GM12878 (cell line): ENCODE measurements at regions not wholly inside any gene's neighbourhood (a gene's known extent, or its start where the extent isn't known, plus 50 kb on each side); places are given as distances from the start of the nearest gene placed in this dataset.

Experiments used
- ATAC-seq: fragments of 200-7000 bp; cut with Tn5 transposase; 3 replicates; pipeline ENCODE4 v1.9.1; 2020; ENCODE audit warnings: mild to moderate bottlenecking, moderate library complexity
- BruUV-seq: library from RNA; stranded (reverse); fragments of 400-500 nt; replicated peaks from 2 replicates; lab custom pipeline; 2021; lab: Mats Ljungman, UMichigan
- CTCF ChIA-PET: fragments of 300-600 bp; sonication (Branson Sonifier 250); formaldehyde crosslinking; extraction: SDS; loops from one replicate; lab custom pipeline; 2021; ENCODE audit warnings: inconsistent platforms; lab: Yijun Ruan, JAX
- POLR2A ChIA-PET: fragments of 350-600 bp; formaldehyde crosslinking; extraction: SDS; loops from one replicate; lab custom pipeline; 2021; ENCODE audit warnings: inconsistent platforms; lab: Charles Lee
- RAD21 ChIA-PET: fragments of 300-600 bp; sonication (Branson Sonifier 250); formaldehyde crosslinking; loops from one replicate; lab custom pipeline; 2023; ENCODE audit warnings: antibody characterized with exemption; ENCODE audit not compliant: unreplicated experiment; lab: Charles Lee
- SMC1A ChIA-PET: fragments of 300-600 bp; sonication (Branson Sonifier 250); formaldehyde crosslinking; loops from one replicate; lab custom pipeline; 2023; ENCODE audit not compliant: unreplicated experiment, uncharacterized antibody; lab: Charles Lee
- DNase-seq: peaks from one replicate; pipeline ENCODE4 v3.0.0-alpha.2; 2011; ENCODE audit warnings: low read depth, low spot score
- FAIRE-seq: peaks from 3 replicates; lab custom pipeline; 2011; peaks lifted over from hg19 to GRCh38; lab: Jason Lieb, UNC
- H2AFZ ChIP-seq: 2 replicates; pipeline ENCODE4 v1.6.0; 2011; ENCODE audit warnings: low read depth, low read length, control low read depth; ENCODE audit not compliant: control insufficient read depth
- H3K27ac ChIP-seq: 2 replicates; pipeline ENCODE4 v1.5.1; 2011; ENCODE audit warnings: control low read depth; ENCODE audit not compliant: control insufficient read depth, insufficient read depth
- H3K27me3 ChIP-seq, 2 experiments: replicated peaks in 1 of 2; 2 replicates each; pipeline versions ENCODE4 v1.6.0 to v1.6.1; 2011; ENCODE audit warnings: low read length in 1 of 2; ENCODE audit not compliant: control insufficient read depth in 2 of 2, insufficient read depth in 2 of 2
- H3K36me3 ChIP-seq, 2 experiments: 2 replicates each; pipeline ENCODE4 v1.5.1; 2011; ENCODE audit warnings: low read length in 1 of 2; ENCODE audit not compliant: control insufficient read depth in 2 of 2, insufficient read depth in 2 of 2
- H3K4me1 ChIP-seq: 2 replicates; pipeline ENCODE4 v1.6.1; 2011; ENCODE audit warnings: mild to moderate bottlenecking, low read length, moderate library complexity, mixed read lengths; ENCODE audit not compliant: control insufficient read depth, insufficient read depth
- H3K4me2 ChIP-seq: 2 replicates; pipeline ENCODE4 v1.6.0; 2011; ENCODE audit warnings: control low read depth; ENCODE audit not compliant: control insufficient read depth, insufficient read depth
- H3K4me3 ChIP-seq: fragments of 200-600 bp; sonication (generic); 2 replicates; pipeline ENCODE4 v1.5.1; 2016
- H3K79me2 ChIP-seq: 2 replicates; pipeline ENCODE4 v1.6.0; 2011; ENCODE audit warnings: low read length; ENCODE audit not compliant: control insufficient read depth, insufficient read depth
- H3K9ac ChIP-seq: 2 replicates; pipeline ENCODE4 v1.8.0; 2011; ENCODE audit warnings: low read length, control low read depth, mixed read lengths; ENCODE audit not compliant: control insufficient read depth, insufficient read depth
- H3K9me3 ChIP-seq: replicated peaks from 3 replicates; pipeline ENCODE4 v1.5.1; 2011; ENCODE audit warnings: mild to moderate bottlenecking, low read length; ENCODE audit not compliant: control insufficient read depth, insufficient read depth
- H4K20me1 ChIP-seq: 2 replicates; pipeline ENCODE4 v1.6.0; 2011; ENCODE audit not compliant: control insufficient read depth, insufficient read depth
- CEBPB ChIP-seq, 2 experiments: fragments of 150-350 bp in 1 of 2; IDR thresholded peaks; 2 replicates each; pipeline ENCODE4 v1.6.1; 2012 to 2014; ENCODE audit warnings: low read depth in 2 of 2, low read length in 2 of 2, borderline replicate concordance in 1 of 2, inconsistent platforms in 1 of 2
- MYB ChIP-seq: fragments of 150-350 bp; IDR thresholded peaks from 2 replicates; pipeline ENCODE4 v1.6.1; 2014; ENCODE audit warnings: mild to moderate bottlenecking, low read depth, low read length, borderline replicate concordance
- WGBS: methylation state at CpG from one replicate; pipeline ENCODE4 v1.1.6; 2016; ENCODE audit warnings: low lambda C conversion rate; ENCODE audit not compliant: insufficient replicate concordance, insufficient coverage; ENCODE audit errors: missing lambda C conversion rate; 5-methylcytosine and 5-hydroxymethylcytosine counted together
- in situ Hi-C: fragments of 300-500 bp; cut with MboI; formaldehyde crosslinking; loops from 9 replicates; pipeline ENCODE4 v1.14.3; 2018; ENCODE audit warnings: mixed read lengths
- intact Hi-C: fragments of 100-400 bp; cut with micrococcal nuclease; formaldehyde crosslinking; loops from one replicate; pipeline ENCODE4 v1.14.2; 2022; ENCODE audit not compliant: unreplicated experiment
- TF ChIP-seq, protein P1 (sequence below): fragments of 450-650 bp; IDR thresholded peaks from 2 replicates; pipeline ENCODE4 v1.6.1; 2017; ENCODE audit warnings: antibody characterized with exemption, mild to moderate bottlenecking, moderate library complexity

DNA sequence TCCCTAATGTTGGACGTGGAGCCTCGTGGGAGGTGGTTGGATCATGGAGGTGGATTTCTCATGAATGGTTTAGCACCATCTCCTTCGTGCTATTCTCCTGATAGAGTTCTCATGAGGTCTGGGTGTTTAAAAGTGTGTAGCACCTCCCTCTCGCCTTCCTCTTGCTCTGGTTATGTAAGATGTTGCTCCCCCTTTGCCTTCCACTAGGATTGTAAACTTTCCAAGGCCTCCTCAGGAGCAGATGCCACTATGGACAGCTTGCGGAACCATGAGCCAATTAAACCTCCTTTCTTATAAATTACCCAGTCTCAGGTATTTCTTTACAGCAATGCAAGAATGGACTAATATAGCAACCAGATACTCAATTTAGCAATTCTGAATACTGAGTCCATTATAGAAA is 82.4 kb upstream of the PELI1 start:
- in situ Hi-C loops, result no loop called here
- ATAC-seq, result no peak
- Histone ChIP-seq H3K4me3 (no peak overlapping the region), H3K27ac (no peak overlapping the region), H3K36me3 (no peaks in the 10 kb centered on the region), H3K4me2 (no peak overlapping the region), H3K79me2 (no peaks in the 10 kb centered on the region), H2AFZ (no peak overlapping the region)
- ChIA-PET POLR2A (interaction anchor here (1.1 to 4.1 kb wide), 2 partner anchors 11 to 69 kb away, joined by 4 to 29 read pairs; no protein-coding TSS in a partner anchor), SMC1A (interaction anchor here (0.7 to 11.9 kb wide), 7 partner anchors 9 to 100 kb away, joined by 3 to 149 read pairs (median 6); no protein-coding TSS in a partner anchor)
- no peak for DNase-seq
- WGBS, result 76% methylated on average over 5 of the region's 5 CpGs
- TF ChIP-seq CEBPB (IDR thresholded peaks at IDR 0.05; ENCODE audit: borderline replicate concordance in 1 of 2, low read depth in 2 of 2, low read length in 2 of 2) (no peak), MYB (no peak)
- TF ChIP-seq, protein P1, sequence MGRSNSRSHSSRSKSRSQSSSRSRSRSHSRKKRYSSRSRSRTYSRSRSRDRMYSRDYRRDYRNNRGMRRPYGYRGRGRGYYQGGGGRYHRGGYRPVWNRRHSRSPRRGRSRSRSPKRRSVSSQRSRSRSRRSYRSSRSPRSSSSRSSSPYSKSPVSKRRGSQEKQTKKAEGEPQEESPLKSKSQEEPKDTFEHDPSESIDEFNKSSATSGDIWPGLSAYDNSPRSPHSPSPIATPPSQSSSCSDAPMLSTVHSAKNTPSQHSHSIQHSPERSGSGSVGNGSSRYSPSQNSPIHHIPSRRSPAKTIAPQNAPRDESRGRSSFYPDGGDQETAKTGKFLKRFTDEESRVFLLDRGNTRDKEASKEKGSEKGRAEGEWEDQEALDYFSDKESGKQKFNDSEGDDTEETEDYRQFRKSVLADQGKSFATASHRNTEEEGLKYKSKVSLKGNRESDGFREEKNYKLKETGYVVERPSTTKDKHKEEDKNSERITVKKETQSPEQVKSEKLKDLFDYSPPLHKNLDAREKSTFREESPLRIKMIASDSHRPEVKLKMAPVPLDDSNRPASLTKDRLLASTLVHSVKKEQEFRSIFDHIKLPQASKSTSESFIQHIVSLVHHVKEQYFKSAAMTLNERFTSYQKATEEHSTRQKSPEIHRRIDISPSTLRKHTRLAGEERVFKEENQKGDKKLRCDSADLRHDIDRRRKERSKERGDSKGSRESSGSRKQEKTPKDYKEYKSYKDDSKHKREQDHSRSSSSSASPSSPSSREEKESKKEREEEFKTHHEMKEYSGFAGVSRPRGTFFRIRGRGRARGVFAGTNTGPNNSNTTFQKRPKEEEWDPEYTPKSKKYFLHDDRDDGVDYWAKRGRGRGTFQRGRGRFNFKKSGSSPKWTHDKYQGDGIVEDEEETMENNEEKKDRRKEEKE, result no peak
- TF ChIP-seq, all 136 proteins: peak for 0
- peaks cover 14% of the 10 kb centered on the region for H3K4me1 ChIP-seq
- FAIRE-seq, result no peak
- H4K20me1 ChIP-seq, result no peaks in the 10 kb centered on the region
- H3K9ac ChIP-seq, result no peak overlapping the region
- CTCF ChIA-PET, result interaction anchor here (0.6 to 4.0 kb wide), 6 partner anchors 7 to 104 kb away, joined by 3 to 24 read pairs (median 3); no protein-coding TSS in a partner anchor
- H3K27me3 ChIP-seq, result no peaks in the 10 kb centered on the region
- no peaks in the 10 kb centered on the region for H3K9me3 ChIP-seq
- BruUV-seq, result no TSS peak
- RAD21 ChIA-PET, result interaction anchor here (1.3 to 3.9 kb wide), 3 partner anchors 11 to 97 kb away, joined by 3 to 39 read pairs (median 13); no protein-coding TSS in a partner anchor
- intact Hi-C loops, result no loop called here
